ACHN (cell line): ENCODE measurements at regions not wholly inside any gene's neighbourhood (a gene's known extent, or its start where the extent isn't known, plus 50 kb on each side); places are given as distances from the start of the nearest gene placed in this dataset.

ENCODE experiments used
- DNase-seq: peaks from one replicate; pipeline ENCODE4 v3.0.0-alpha.2; 2015
- in situ Hi-C: cut with HindIII; loops from 2 replicates; pipeline ENCODE4 v1.10.0; 2017; ENCODE audit warnings: low sequenced_read_pairs, low pct_ligation_motif_present, low pct_unique_long_range_greater_than_20kb

DNA sequence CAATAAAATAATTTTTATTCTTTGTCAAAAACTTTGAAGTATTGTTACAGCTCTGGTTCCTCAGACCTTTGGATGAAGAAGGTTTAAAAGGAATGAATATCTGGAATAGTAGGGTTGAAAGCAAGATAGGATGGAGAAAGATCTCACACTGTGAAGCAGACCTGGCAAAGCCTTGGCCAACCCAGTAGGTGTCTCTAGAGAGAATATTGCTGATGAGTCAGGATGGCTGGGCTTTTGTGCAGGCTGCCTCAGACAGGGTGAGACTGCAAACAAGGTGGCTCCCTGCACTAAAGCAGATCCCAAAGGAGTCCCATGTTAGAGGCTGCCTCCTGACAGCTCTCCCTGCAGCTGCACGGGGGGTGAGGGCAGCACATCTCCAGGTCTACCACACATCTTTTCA, 226.0 kb upstream of the ITGA4 start:
- no peak for DNase-seq
- in situ Hi-C loops, result no loop called here

DNA sequence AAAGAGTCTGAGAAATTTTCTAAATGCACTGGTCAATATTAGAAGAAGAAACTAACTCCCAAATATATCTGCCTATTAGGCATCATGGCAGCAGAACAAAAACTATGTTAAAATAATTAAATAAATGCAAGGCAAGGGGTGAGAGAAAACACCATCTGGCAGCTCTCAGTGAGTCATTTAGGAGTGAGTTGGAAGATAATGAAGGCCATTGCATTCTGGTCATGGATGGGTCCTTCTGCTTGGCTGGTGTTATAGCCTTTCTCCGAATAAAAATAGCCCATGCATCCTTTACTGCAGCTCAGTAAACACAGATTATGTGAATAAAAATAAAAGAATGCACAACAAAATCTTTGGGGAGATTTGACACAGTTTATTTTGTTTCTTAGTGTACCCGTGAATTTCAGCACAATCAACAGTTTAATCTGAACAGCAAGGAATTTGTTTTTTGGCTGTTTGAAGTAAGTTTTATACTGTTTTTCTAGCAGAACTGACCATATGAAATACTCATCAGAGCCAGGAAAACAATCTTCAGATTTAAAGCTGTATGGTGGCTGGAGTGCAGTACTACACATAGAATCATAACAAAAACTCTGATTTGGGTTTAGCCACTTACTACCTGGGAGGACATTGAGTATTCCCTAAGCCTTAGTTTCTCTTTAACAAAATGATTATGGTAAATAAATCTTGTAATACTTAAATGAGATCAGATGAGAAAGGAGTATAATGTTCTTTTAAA, 225.1 kb upstream of the ITGA4 start:
- in situ Hi-C loops, result no loop called here

DNA sequence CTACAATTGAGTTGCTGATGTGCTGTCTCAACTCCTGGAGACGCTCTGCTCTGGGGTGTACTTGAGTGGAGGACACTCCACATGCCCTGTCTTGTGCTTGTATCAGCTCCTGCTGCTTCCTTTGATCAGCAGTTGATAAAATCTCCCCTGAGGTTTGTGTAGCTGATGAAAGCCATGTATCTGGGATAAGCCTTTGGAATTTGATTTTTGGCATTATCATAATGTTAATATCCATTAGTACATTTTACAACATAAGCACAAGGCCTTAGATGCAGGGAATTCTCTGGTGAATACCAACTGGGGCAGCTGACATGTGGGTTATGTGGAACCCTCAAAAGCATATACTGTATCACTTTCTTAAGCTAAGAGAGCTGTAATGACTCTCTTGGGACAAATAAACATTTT, 222.7 kb upstream of the ITGA4 start:
- in situ Hi-C loops, result no loop called here
- no peak for DNase-seq

More for the DNA sequence above, 225.1 kb upstream of the ITGA4 start:
- DNase-seq, result no peak

DNA sequence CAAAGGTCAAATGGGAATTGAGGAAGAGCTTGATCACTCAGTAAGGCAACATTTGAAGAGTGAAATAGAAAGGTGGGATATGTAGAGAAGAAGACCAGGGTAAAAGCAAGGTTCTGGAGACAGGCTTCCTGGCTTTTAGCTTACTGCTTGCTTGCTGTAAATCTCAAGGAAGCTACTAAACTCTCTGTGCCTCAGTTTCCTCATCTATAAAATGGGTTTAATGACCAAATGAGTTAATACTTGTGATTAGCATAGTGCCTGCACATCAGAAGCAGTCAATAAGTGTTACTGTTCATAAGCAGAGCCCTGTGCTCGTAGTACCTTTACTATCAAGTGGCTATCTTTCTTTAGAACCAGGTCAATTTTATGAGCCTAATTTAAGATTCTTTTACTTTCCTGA, 222.2 kb upstream of the ITGA4 start:
- no peak for DNase-seq
- in situ Hi-C loops, result no loop called here

DNA sequence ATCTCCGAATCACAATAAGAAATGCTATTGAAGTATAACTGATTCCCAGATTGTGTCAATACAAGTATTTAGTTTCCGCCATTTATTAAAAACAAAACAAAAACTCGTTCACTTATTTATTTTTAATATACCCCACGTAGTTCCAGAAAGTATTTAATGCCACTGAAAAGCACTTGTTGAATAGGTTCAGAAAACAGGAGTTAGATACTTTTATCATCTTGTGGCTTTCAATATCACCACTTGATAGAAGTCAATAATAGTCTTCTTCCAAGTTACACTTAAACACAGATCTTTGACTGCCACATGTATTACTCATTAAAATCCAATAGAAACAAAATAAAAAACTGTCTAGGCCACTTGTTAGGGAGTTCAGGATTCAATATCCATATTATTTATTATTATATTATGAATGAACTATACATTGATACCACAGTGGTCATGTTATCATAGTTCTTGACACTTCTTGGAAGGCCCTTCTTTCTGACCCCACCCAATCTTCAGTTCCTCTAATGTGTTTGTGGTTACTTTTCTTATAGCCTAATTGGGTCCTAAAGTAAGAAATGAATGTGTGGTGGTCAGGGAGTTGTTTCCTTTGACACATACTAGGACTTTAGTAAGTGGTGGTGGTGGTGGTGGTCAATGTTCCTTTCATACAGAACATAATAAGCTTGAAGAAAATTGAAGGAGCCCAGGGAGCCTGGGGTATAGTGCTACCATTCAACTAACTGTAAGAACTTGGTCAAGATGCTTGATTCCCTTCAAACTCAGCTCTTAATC, 221.3 kb upstream of the ITGA4 start:
- DNase-seq, result no peak
- in situ Hi-C loops, result no loop called here

DNA sequence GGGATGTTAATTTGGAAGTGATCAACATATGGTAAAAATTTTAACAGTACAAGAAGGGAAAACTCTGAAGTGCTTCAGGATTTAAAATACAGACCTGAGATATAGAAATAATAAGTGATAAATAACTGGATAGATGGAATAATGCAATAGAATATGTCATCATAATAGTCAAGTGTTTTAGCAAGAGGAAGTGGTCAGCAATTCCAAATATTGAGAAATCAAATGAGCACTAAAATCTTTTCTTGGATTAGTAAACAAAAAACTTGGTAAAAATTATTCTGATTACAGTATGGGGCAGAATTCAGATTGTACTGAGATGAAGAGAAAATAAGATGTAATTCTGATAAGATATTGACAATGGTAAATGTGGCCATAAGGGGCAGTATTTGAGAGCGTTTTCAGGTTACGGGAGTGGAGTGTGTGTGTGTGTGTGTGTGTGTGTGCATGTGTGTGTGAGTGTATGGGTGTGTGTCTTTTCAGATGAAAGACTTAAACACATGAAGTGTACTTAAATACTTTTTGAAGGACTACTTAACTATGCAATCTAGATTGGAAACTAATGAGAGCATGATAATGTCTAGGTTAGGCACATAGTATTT, 217.9 kb upstream of the ITGA4 start:
- in situ Hi-C loops, result no loop called here
- no peak for DNase-seq

DNA sequence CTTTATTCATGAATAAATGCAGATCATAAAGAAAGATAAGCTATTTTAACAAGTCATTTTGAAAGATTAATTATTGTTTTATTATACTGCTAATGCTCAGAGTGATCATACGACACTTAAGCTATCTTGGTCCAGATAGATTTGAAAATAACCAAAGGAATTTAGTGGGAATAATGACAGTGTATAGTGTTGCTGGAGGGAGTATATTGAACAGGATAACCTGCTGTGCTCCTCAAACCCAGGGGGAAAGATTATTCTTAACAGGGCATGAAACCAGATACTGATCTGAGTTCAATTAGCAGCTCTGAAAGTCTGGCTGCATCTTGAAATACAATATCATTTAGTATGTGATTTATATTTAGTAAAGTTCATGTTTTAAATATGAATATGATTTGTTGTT, 216.3 kb upstream of the ITGA4 start:
- in situ Hi-C loops, result no loop called here
- no peak for DNase-seq

DNA sequence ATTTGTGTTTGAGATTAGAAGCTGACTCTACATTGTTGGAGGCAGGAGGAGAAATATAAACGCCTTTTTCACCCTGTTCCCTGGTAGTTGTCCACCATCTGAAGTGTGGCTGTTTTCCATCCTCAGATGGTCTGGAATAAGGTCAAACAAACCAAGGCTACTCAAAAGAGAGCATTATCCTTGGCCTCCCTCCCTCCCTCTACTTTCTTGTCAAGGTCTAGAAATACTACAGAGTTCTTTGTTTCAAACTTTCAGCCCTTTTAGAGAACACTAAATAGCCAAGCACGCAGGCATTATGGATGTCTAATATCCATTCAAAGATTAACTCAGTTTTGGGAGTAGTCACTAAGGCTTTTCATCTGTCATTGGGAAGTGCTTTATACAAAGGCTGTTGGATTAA, 215.8 kb upstream of the ITGA4 start:
- in situ Hi-C loops, result no loop called here
- no peak for DNase-seq

DNA sequence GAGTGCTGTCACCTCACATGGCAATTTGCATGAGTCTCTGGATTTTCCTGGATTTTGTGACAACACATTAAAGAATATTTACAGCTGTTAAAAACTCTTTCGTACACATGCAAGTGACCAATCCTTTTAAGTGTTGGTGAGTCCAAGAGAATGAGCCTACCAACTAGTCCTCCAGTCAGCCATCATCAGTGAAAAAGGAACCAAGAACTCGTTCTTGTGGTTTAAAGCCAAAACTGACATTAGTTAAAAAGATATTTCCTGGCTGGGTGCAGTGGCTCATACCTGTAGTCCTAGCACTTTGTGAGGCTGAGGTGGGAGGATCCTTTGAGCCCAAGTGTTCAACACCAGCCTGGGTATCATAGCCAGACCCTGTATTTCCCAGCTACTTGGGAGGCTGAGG, 215.4 kb upstream of the ITGA4 start:
- in situ Hi-C loops, result no loop called here
- DNase-seq, result no peak

DNA sequence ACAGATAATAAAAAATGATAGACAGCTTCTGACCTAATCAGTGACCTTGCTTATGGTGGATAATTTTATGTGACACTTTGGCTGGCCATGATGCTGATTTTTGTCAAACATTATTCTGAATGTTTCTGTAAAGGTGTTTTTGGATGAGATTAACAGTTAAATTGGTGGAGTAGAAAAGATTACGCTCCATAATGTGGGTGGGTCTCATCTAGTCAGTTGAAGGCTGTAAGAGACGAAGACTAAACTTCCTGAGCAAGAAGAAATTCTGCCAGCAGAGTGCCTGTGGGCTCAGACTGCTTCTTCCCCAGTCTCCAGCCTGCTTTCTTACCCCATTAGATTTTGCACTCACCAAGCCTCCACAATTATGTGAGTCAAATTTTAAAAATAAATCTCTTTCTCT, 214.9 kb upstream of the ITGA4 start:
- no peak for DNase-seq
- in situ Hi-C loops, result no loop called here

DNA sequence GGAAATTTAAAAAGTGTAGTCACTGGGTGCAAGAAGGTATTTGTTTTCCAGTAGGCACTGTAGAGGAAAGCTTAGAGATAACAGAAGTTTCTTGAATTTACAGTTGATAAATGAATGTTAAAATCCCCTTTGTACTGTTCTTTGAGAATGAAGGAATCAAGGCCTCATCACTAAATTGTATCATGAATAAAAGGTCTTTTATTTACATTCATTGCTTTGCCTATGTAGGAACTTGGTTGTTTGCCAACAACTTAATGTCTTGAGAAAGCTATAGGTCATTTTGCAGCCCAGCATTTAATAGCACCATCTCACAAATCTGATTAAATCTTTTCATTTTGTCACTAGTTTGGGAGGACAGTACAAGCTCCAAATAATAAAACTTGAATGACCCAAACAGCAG, 213.9 kb upstream of the ITGA4 start:
- in situ Hi-C loops, result no loop called here
- no peak for DNase-seq

DNA sequence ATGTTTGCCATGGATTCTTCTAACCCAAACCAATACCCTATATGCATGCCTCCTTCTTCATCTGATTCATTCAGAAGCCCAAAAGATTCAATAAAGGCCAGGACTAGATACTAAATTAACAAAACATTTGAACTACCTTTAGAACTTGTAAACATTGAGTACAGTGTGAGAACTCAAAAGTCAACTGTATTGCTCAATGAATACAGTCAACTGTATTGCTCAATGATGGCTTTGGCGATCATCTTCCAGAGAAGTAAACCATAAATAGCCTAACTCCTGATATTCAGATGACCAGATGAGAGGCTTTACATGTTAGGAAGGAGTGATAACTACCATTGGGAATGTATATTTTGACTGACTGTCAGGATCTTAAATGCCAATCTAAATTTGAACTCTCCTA, 206.5 kb upstream of the ITGA4 start:
- no peak for DNase-seq
- in situ Hi-C loops, result no loop called here

DNA sequence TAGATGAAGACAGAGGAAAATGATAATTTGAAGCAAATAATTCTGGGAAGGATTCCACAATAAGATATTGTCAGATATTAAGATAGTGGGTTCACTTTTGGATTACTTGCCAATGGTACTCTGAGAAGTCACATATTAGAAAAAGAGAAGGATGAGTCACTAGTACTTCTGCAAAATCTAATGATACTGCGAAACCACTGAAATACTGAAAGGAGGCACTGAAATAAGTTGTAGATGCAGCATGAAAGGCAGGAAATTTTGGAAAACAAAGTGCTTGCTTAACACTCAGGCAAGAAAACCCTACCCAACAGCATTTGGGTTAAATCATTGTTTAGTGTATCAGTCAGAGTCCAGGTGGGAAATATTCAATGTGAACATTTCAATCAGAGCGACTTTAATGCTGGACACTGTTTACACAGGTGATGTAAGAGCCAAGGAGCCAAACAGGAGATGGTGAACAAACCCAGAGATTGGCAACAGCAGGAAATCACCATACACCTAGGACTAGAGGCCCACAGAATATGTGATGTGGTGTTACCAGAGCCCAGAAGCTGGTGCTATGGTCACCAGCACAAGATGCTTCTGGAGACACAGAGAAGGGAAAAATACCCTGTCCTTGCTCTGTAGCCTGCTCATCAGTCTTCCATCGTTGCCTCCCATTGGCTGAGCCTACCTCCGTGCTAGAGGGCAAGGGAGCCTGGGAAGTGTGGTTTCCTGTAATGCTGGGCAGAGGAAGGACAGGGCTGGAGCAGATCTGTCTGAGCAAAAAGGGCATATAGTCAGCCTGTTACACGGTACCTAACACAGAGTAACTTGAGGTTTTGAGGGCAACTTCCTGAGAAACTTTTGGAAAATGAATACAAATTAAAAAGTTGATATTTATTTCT, 204.7 kb upstream of the ITGA4 start:
- no peak for DNase-seq
- in situ Hi-C loops, result no loop called here

DNA sequence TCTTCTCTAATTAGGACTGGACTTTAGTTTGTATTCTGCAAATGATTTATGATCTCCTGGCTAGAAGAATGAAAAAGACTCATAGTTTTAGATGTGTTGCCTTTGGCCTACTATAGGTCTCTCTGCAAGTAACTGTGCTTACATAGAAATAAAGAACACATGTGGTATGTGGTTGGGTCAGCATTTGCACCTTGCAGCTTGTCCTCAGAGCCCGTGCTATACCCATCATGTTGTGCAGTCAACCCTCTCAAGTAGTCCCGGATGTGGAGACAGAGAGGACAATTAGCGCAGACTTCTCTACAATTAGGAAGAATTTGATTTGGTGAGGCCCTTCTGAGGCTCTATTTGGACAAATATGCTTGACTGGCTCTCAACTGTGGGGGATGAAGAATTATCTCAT, 203.7 kb upstream of the ITGA4 start:
- no peak for DNase-seq
- in situ Hi-C loops, result no loop called here

DNA sequence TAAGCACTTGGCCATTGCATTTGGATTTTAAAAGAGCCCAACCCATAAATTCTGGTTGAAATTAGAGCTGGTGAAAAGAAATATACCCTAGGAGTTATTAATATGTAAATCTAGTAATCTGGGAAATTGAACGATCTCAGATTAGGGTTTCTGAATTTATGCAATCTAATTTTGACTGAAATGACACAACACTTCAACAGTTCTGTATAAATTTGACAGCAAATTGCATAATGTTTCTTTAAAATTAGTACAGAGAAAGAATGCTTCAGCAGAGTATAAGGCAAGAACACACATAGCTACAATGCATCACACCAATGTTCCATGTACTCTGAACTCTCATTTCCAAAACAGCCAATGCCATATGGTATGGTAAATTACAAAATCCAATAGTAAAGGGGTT, 201.5 kb upstream of the ITGA4 start:
- DNase-seq, result no peak
- in situ Hi-C loops, result no loop called here

DNA sequence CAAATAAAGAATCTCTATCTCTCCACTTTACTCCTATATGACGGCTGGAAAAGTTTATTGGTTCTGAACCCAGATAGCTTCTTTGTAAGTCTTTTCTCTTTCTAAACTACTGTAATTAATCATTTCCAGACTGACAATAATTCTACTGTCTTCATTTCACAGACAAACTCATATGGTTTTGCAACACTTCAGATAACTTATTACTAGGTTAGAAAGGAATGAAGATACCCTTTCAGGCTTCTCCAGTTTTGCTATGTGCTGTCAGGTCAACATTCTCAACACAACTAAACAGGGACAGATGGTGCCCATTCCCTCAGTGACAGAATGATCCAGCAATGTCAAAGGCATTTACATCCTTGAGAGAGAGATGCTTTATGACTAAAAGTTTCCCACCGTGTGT, 198.5 kb upstream of the ITGA4 start:
- no peak for DNase-seq
- in situ Hi-C loops, result no loop called here

DNA sequence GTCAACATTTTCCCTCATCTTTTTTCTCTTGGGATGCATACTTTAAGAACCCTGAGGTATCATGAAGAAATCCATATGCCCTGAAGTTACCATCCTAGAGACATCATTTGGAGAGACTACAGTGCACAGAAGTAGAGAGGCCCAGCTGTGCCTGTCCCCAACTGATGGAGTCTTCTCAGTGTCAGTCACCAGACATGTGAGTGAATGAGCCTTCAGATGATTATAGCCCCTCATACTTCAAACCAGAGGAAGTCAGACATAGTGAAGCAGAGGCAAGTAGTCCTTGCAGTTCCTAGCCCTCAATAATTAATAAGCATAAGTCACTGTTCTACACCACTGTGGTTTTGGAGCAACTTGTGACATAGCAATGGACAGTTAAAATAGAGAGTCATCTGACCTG, 194.4 kb upstream of the ITGA4 start:
- in situ Hi-C loops, result no loop called here
- no peak for DNase-seq

DNA sequence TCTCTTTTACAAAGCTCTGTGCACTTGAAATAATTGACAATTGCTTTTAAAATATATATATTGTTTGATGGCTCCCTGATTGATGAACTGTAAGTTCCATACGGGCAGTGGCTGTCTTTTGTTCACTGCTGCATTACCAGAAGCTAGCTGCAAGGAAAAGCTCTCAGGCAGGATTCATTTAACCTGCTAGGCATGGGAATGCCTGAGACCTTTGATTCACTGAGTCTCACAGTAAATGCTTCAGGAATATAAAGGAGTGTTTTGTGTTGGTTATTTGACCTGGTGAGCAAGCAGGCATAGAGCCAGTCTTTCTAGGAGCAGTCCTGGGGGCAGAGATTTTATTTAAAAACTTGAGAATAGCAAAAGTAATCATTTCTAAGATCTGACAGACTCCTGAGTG, 193.2 kb upstream of the ITGA4 start:
- in situ Hi-C loops, result no loop called here
- DNase-seq, result no peak

DNA sequence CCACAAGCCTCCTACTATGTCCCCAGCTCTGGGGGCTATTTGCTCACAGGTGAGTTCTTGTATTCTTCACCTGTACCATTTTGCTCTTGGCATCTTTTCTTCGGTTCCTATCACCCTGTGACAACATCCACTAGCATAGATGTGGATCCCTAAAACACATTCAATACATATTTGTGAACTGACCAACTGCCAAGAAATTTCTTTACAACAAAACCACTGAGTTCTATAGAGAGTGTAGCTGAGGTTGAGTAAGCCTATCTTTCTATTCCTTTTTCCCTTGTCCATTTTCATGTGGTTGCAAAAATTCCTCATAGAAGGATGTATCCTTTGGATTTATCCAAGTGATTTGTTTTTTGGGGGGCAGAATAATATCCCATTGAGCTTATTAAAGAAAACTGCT, 192.7 kb upstream of the ITGA4 start:
- DNase-seq, result no peak
- in situ Hi-C loops, result no loop called here
